KMS-11 (cell line): ENCODE measurements at regions not wholly inside any gene's neighbourhood (a gene's known extent, or its start where the extent isn't known, plus 50 kb on each side); places are given as distances from the start of the nearest gene placed in this dataset.

Experiments used
- H2AFZ ChIP-seq: fragments of 200-600 bp; sonication (generic); 2 replicates; pipeline ENCODE4 v1.6.1; 2016; ENCODE audit warnings: antibody characterized with exemption, mixed run types, low read depth
- H3K27ac ChIP-seq: fragments of 200-600 bp; sonication (generic); 2 replicates; pipeline ENCODE4 v1.6.1; 2016; ENCODE audit warnings: mild to moderate bottlenecking, mixed run types
- H3K27me3 ChIP-seq: fragments of 200-600 bp; sonication (generic); 2 replicates; pipeline ENCODE4 v1.6.1; 2017; ENCODE audit warnings: mild to moderate bottlenecking, low read depth, mixed run types, moderate library complexity; ENCODE audit not compliant: insufficient read depth
- H3K36me3 ChIP-seq: fragments of 200-600 bp; sonication (generic); 2 replicates; pipeline ENCODE4 v1.6.1; 2017; ENCODE audit warnings: mild to moderate bottlenecking, mixed run types; ENCODE audit not compliant: insufficient read depth
- H3K4me1 ChIP-seq: fragments of 200-600 bp; sonication (generic); 2 replicates; pipeline ENCODE4 v1.6.1; 2016; ENCODE audit warnings: mild to moderate bottlenecking, low read depth, mixed run types; ENCODE audit not compliant: poor library complexity, severe bottlenecking
- H3K4me2 ChIP-seq: fragments of 200-600 bp; sonication (generic); 2 replicates; pipeline ENCODE4 v1.7.0; 2016; ENCODE audit warnings: mild to moderate bottlenecking, mixed run types
- H3K4me3 ChIP-seq: fragments of 200-600 bp; sonication (generic); IDR thresholded peaks from 2 replicates; pipeline ENCODE4 v1.6.1; 2017; ENCODE audit warnings: low read depth, low read length, mixed read lengths; ENCODE audit not compliant: insufficient read depth
- H3K79me2 ChIP-seq: fragments of 200-600 bp; sonication (generic); 2 replicates; pipeline ENCODE4 v1.6.1; 2016; ENCODE audit warnings: low read depth, mixed run types; ENCODE audit not compliant: insufficient read depth
- H3K9ac ChIP-seq: fragments of 200-600 bp; sonication (generic); 2 replicates; pipeline ENCODE4 v1.6.1; 2016; ENCODE audit warnings: mild to moderate bottlenecking, mixed run types
- H4K20me1 ChIP-seq: fragments of 200-600 bp; sonication (generic); 2 replicates; pipeline ENCODE4 v1.6.1; 2016; ENCODE audit warnings: mild to moderate bottlenecking, mixed run types; ENCODE audit not compliant: insufficient read depth
- TF ChIP-seq, protein P1 (sequence below): fragments of 200-600 bp; sonication (generic); conservative IDR thresholded peaks from 2 replicates; pipeline ENCODE4 v1.6.1; 2017; ENCODE audit warnings: low read depth, mild to moderate bottlenecking, antibody characterized with exemption, low read length, moderate library complexity, mixed read lengths

DNA sequence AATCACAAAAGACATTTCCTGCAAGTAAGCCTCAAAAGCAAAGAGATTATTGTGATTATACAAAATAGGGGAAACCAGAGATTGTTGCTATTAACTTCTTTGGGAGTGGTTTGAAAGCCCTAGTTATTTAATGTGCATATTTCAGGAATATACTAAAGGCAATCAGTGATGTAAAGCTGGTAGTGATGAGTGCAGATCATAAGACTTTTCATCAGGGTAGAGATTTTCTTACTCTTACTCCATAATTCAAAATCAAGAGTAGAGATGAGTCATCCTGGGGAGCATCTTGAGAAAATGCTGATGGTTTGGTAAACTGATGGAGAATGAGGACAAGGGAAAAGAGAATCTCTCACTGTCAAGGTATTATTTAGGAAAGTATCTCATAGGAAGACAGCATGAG, 309.5 kb downstream of the FBXO15 start:
- no peak overlapping the region for H3K27ac ChIP-seq
- H3K27me3 ChIP-seq, result no peaks in the 10 kb centered on the region
- TF ChIP-seq, protein P1, sequence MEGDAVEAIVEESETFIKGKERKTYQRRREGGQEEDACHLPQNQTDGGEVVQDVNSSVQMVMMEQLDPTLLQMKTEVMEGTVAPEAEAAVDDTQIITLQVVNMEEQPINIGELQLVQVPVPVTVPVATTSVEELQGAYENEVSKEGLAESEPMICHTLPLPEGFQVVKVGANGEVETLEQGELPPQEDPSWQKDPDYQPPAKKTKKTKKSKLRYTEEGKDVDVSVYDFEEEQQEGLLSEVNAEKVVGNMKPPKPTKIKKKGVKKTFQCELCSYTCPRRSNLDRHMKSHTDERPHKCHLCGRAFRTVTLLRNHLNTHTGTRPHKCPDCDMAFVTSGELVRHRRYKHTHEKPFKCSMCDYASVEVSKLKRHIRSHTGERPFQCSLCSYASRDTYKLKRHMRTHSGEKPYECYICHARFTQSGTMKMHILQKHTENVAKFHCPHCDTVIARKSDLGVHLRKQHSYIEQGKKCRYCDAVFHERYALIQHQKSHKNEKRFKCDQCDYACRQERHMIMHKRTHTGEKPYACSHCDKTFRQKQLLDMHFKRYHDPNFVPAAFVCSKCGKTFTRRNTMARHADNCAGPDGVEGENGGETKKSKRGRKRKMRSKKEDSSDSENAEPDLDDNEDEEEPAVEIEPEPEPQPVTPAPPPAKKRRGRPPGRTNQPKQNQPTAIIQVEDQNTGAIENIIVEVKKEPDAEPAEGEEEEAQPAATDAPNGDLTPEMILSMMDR, result no peak
- no peaks in the 10 kb centered on the region for H3K36me3 ChIP-seq
- H2AFZ ChIP-seq, result no peak overlapping the region
- H3K4me1 ChIP-seq, result peaks cover 5% of the 10 kb centered on the region
- no peak overlapping the region for H3K9ac ChIP-seq
- no peak overlapping the region for H3K4me3 ChIP-seq
- no peak overlapping the region for H3K4me2 ChIP-seq
- H4K20me1 ChIP-seq, result no peaks in the 10 kb centered on the region
- H3K79me2 ChIP-seq, result no peaks in the 10 kb centered on the region

DNA sequence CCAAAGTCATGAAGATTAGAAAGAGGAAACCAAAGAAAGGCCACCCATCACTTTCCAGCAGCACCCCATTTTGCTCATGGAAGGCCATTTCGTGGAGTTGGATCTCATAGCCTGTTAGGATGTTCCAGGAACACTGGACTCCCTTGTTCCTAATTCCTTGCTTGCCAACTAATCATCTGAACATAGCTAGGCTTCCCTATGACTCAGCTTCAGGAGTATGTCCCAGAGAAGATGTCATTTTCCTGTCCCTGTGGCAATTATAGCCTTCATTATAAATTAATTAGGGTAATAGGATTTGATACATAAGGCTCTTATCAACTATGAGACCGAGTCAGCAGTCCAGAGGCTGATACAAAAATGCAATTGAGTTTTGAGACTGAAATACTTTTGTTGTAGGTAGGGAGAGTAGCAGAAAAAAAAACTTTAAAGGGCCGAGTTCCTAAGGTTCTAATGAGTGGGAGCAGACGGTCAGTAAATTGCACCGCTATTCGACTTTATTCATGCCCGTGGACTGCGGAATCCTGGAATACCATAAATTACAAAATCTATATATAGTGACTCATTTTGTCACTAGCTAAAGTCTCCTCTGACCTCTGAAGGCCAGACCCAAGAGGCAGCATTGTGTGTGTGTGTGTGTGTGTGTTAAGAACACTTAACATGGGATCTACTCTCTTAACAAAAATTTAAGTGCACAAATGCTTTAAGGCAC, 311.8 kb downstream of the FBXO15 start:
- H3K9ac ChIP-seq, result no peak overlapping the region
- H3K36me3 ChIP-seq, result no peaks in the 10 kb centered on the region
- H3K27me3 ChIP-seq, result no peaks in the 10 kb centered on the region
- H3K79me2 ChIP-seq, result no peaks in the 10 kb centered on the region
- H3K4me3 ChIP-seq, result no peak overlapping the region
- no peaks in the 10 kb centered on the region for H3K4me1 ChIP-seq
- H4K20me1 ChIP-seq, result no peaks in the 10 kb centered on the region
- H2AFZ ChIP-seq, result no peak overlapping the region
- no peak overlapping the region for H3K27ac ChIP-seq
- TF ChIP-seq, protein P1, result no peak
- no peak overlapping the region for H3K4me2 ChIP-seq

DNA sequence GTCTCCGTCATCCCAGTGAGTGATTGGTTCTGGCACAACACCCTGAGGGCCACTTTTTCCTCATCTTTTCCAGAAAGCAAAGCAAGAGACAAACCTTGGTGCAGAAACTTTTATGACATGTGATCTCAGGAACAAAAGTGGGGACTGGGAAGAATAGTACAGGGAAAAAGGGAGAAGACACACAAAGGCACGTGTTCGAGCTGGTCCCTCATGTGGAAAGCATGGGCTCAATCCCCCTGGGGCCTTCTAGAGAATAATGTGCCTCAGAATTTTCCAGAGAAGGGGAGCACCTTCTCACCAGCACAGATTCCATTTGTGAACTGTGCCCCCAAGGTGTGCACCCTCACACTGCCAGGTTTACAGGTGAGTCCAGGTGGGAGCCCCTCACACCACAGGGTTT, 312.6 kb downstream of the FBXO15 start:
- Histone ChIP-seq H3K4me1 (no peaks in the 10 kb centered on the region), H3K4me2 (no peak overlapping the region), H3K27me3 (no peaks in the 10 kb centered on the region), H3K4me3 (no peak overlapping the region), H3K9ac (no peak overlapping the region), H4K20me1 (no peaks in the 10 kb centered on the region), H2AFZ (no peak overlapping the region), H3K79me2 (no peaks in the 10 kb centered on the region), H3K36me3 (no peaks in the 10 kb centered on the region), H3K27ac (no peak overlapping the region)
- TF ChIP-seq, protein P1, result no peak

DNA sequence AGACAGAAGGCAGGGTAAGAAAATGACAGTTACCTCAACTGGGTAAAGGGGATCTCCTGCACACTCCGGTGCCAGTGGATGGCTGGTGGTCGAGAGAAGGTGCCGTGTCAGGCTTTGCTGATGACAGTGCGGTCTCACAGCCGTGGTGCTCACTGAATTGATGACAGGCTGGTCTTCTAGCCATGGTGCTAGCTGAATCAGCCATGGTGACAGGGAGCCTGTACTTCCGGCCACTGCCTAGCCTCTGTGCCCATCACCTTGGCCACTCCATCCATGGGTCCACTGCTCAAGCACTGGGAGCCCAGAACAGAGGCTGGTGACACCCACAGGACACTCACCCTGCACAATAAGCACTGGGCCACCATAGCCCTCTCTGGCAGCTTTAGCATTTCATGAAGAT, 315.9 kb downstream of the FBXO15 start:
- Histone ChIP-seq H3K27ac (no peak overlapping the region), H2AFZ (no peak overlapping the region), H3K4me2 (no peak overlapping the region), H3K36me3 (no peaks in the 10 kb centered on the region), H3K4me3 (no peak overlapping the region), H3K9ac (no peak overlapping the region), H3K4me1 (no peaks in the 10 kb centered on the region), H4K20me1 (no peaks in the 10 kb centered on the region), H3K27me3 (no peaks in the 10 kb centered on the region), H3K79me2 (no peaks in the 10 kb centered on the region)
- TF ChIP-seq, protein P1, result no peak
